PC-9 (cell line): ENCODE measurements at regions not wholly inside any gene's neighbourhood (a gene's known extent, or its start where the extent isn't known, plus 50 kb on each side); places are given as distances from the start of the nearest gene placed in this dataset.

ENCODE experiments used
- BruUV-seq: library from RNA; stranded (reverse); fragments of 400-500 nt; replicated peaks from 2 replicates; lab custom pipeline; 2021; lab: Mats Ljungman, UMichigan
- CTCF ChIA-PET: fragments of 300-600 bp; sonication (Branson Sonifier 250); formaldehyde crosslinking; loops from one replicate; lab custom pipeline; 2022; ENCODE audit warnings: antibody characterized with exemption; lab: Charles Lee
- POLR2A ChIA-PET: fragments of 300-600 bp; sonication (Branson Sonifier 250); formaldehyde crosslinking; loops from one replicate; lab custom pipeline; 2022; ENCODE audit warnings: antibody characterized with exemption; ENCODE audit not compliant: unreplicated experiment; lab: Charles Lee
- DNase-seq, 2 experiments: peaks; one replicate each; pipeline versions ENCODE4 v3.0.0 to v3.0.0-alpha.2; 2015 to 2022; ENCODE audit warnings: mixed read lengths in 1 of 2
- H2AFZ ChIP-seq: fragments of 200-600 bp; sonication (generic); 2 replicates; pipeline ENCODE4 v1.8.1; 2017; ENCODE audit warnings: antibody characterized with exemption
- H3F3A ChIP-seq: fragments of 200-600 bp; sonication (generic); 2 replicates; pipeline ENCODE4 v1.8.1; 2017; ENCODE audit warnings: antibody characterized with exemption, mild to moderate bottlenecking, low read depth; ENCODE audit not compliant: insufficient read depth
- H3K27ac ChIP-seq: fragments of 200-600 bp; sonication (generic); 2 replicates; pipeline ENCODE4 v1.6.1; 2016; ENCODE audit warnings: mixed run types
- H3K27me3 ChIP-seq: fragments of 200-600 bp; sonication (generic); 2 replicates; pipeline ENCODE4 v1.6.1; 2016; ENCODE audit warnings: low read depth, mixed run types; ENCODE audit not compliant: insufficient read depth
- H3K36me3 ChIP-seq: fragments of 200-600 bp; sonication (generic); 2 replicates; pipeline ENCODE4 v1.6.1; 2016; ENCODE audit warnings: low read depth, mixed run types
- H3K4me1 ChIP-seq: fragments of 200-600 bp; sonication (generic); replicated peaks from 2 replicates; pipeline ENCODE4 v1.6.1; 2016; ENCODE audit warnings: mixed run types; ENCODE audit not compliant: insufficient read depth
- H3K4me2 ChIP-seq: fragments of 200-600 bp; sonication (generic); 2 replicates; pipeline ENCODE4 v1.6.1; 2017; ENCODE audit warnings: mixed run types
- H3K4me3 ChIP-seq: fragments of 200-600 bp; sonication (generic); 2 replicates; pipeline ENCODE4 v1.6.1; 2016; ENCODE audit warnings: mixed run types
- H3K79me2 ChIP-seq: fragments of 200-600 bp; sonication (generic); 2 replicates; pipeline ENCODE4 v1.6.1; 2017; ENCODE audit warnings: low read depth, mixed run types
- H3K9me2 ChIP-seq: fragments of 200-600 bp; sonication (generic); 2 replicates; pipeline ENCODE4 v1.8.1; 2017; ENCODE audit warnings: mild to moderate bottlenecking; ENCODE audit not compliant: insufficient read depth
- H3K9me3 ChIP-seq: fragments of 200-600 bp; sonication (generic); 2 replicates; pipeline ENCODE4 v1.8.1; 2016; ENCODE audit warnings: low read depth; ENCODE audit not compliant: insufficient read depth
- H4K20me1 ChIP-seq: fragments of 200-600 bp; sonication (generic); 2 replicates; pipeline ENCODE4 v1.8.1; 2017; ENCODE audit not compliant: insufficient read depth
- EZH2 ChIP-seq: fragments of 200-600 bp; sonication (generic); IDR thresholded peaks from 2 replicates; pipeline ENCODE4 v1.8.0; 2017; ENCODE audit warnings: antibody characterized with exemption, low read depth
- intact Hi-C: fragments of 100-400 bp; cut with micrococcal nuclease; formaldehyde crosslinking; loops from one replicate; pipeline ENCODE4 v1.10.0; 2022; ENCODE audit not compliant: unreplicated experiment
- TF ChIP-seq, protein P1 (sequence below): fragments of 200-600 bp; sonication (generic); conservative IDR thresholded peaks from 2 replicates; pipeline ENCODE4 v1.6.1; 2017; ENCODE audit warnings: mixed run types, antibody characterized with exemption, mild to moderate bottlenecking, moderate library complexity

DNA sequence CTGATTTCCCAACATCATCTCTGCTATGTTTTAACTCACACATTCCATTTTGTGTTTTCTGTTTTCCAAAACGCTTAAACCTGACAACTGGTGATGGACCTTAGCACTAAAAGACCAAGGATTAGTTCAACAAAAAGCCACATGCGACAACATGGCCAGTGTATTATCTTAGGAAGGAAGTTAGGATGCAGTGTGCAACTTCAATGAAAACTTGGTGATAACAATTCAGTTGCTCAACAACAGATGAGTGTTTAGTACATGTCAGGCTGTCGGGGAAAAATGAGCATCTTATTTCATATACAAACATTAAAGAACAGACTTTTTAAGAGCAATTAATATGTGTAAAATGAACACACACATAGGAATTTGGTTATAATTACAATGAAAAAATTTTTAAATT, 780.0 kb downstream of the SEMA5A start:
- intact Hi-C loops, result no loop called here
- no peaks in the 10 kb centered on the region for H3K4me1 ChIP-seq
- H3K27me3 ChIP-seq, result no peaks in the 10 kb centered on the region
- H2AFZ ChIP-seq, result no peak overlapping the region
- TF ChIP-seq, protein P1, sequence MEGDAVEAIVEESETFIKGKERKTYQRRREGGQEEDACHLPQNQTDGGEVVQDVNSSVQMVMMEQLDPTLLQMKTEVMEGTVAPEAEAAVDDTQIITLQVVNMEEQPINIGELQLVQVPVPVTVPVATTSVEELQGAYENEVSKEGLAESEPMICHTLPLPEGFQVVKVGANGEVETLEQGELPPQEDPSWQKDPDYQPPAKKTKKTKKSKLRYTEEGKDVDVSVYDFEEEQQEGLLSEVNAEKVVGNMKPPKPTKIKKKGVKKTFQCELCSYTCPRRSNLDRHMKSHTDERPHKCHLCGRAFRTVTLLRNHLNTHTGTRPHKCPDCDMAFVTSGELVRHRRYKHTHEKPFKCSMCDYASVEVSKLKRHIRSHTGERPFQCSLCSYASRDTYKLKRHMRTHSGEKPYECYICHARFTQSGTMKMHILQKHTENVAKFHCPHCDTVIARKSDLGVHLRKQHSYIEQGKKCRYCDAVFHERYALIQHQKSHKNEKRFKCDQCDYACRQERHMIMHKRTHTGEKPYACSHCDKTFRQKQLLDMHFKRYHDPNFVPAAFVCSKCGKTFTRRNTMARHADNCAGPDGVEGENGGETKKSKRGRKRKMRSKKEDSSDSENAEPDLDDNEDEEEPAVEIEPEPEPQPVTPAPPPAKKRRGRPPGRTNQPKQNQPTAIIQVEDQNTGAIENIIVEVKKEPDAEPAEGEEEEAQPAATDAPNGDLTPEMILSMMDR, result no peak
- no peak for TF ChIP-seq EZH2
- no TSS peak for BruUV-seq
- ChIA-PET POLR2A (no interaction called here), CTCF (no interaction called here)
- DNase-seq, result no peak
- H3K4me2 ChIP-seq, result no peak overlapping the region
- no peak overlapping the region for H3K27ac ChIP-seq
- no peaks in the 10 kb centered on the region for H4K20me1 ChIP-seq
- H3F3A ChIP-seq, result no peaks in the 10 kb centered on the region
- no peak overlapping the region for H3K4me3 ChIP-seq
- H3K79me2 ChIP-seq, result no peaks in the 10 kb centered on the region
- H3K9me3 ChIP-seq, result no peaks in the 10 kb centered on the region
- no peaks in the 10 kb centered on the region for H3K9me2 ChIP-seq
- H3K36me3 ChIP-seq, result no peaks in the 10 kb centered on the region

DNA sequence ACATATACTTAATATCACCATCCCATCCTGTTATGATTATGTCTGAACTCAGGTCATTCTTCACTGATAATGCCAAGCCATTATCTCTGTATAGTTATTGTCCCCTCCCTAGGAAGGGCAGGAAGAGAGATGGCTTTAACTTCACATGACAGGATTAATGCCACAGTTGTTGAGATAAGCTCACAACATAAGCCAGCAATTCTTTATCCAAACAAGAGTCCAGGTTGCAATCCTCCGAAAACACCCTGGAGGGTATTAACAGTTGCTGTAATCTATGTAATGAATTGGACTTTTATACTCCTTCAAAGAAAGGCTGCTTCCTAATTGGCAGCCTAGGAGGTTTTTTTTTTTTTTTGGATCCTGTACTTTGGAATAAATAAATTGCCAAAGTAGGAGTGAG, 779.4 kb downstream of the SEMA5A start:
- CTCF ChIA-PET, result no interaction called here
- BruUV-seq, result no TSS peak
- intact Hi-C loops, result no loop called here

DNA sequence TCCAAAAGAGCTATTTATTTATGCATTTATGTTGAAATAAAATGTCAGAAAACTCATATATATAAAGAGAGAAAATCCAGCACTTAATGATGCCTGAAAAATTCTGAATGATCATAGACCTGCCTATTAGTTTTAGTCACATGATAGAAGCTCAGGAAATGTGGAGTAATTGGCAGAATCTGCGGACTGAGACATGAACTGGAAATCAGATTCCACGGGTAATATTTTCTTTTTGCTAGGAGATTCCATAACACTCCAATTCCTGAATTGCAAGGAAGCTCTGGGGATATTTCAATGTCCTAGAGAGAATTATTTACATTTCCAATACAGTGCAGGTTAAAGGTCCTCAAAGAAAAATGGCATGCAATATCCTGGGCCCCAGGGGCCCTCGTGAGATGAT, 778.8 kb downstream of the SEMA5A start:
- Histone ChIP-seq H3K27ac (no peak overlapping the region), H2AFZ (no peak overlapping the region), H3F3A (no peaks in the 10 kb centered on the region), H3K4me2 (no peak overlapping the region), H3K9me2 (no peaks in the 10 kb centered on the region), H3K79me2 (no peaks in the 10 kb centered on the region), H4K20me1 (no peaks in the 10 kb centered on the region), H3K4me3 (no peak overlapping the region), H3K9me3 (no peaks in the 10 kb centered on the region), H3K4me1 (no peaks in the 10 kb centered on the region), H3K27me3 (no peaks in the 10 kb centered on the region), H3K36me3 (no peaks in the 10 kb centered on the region)
- ChIA-PET POLR2A (no interaction called here), CTCF (no interaction called here)
- BruUV-seq, result no TSS peak
- TF ChIP-seq, protein P1, result no peak
- TF ChIP-seq EZH2, result no peak
- DNase-seq, result no peak
- intact Hi-C loops, result no loop called here

More for the DNA sequence above, 779.4 kb downstream of the SEMA5A start:
- no peaks in the 10 kb centered on the region for H3F3A ChIP-seq
- no peaks in the 10 kb centered on the region for H4K20me1 ChIP-seq
- H3K27me3 ChIP-seq, result no peaks in the 10 kb centered on the region
- no peaks in the 10 kb centered on the region for H3K79me2 ChIP-seq
- no peak overlapping the region for H3K4me2 ChIP-seq
- H2AFZ ChIP-seq, result no peak overlapping the region
- POLR2A ChIA-PET, result no interaction called here
- no peak for DNase-seq
- H3K4me1 ChIP-seq, result no peaks in the 10 kb centered on the region
- no peaks in the 10 kb centered on the region for H3K9me2 ChIP-seq
- H3K4me3 ChIP-seq, result no peak overlapping the region
- no peaks in the 10 kb centered on the region for H3K9me3 ChIP-seq
- no peak for TF ChIP-seq EZH2
- TF ChIP-seq, protein P1, result no peak
- H3K36me3 ChIP-seq, result no peaks in the 10 kb centered on the region
- H3K27ac ChIP-seq, result no peak overlapping the region
